ENCODE measurements at regions not wholly inside any gene's neighbourhood (a gene's known extent, or its start where the extent isn't known, plus 50 kb on each side); places are given as distances from the start of the nearest gene placed in this dataset.

DNA sequence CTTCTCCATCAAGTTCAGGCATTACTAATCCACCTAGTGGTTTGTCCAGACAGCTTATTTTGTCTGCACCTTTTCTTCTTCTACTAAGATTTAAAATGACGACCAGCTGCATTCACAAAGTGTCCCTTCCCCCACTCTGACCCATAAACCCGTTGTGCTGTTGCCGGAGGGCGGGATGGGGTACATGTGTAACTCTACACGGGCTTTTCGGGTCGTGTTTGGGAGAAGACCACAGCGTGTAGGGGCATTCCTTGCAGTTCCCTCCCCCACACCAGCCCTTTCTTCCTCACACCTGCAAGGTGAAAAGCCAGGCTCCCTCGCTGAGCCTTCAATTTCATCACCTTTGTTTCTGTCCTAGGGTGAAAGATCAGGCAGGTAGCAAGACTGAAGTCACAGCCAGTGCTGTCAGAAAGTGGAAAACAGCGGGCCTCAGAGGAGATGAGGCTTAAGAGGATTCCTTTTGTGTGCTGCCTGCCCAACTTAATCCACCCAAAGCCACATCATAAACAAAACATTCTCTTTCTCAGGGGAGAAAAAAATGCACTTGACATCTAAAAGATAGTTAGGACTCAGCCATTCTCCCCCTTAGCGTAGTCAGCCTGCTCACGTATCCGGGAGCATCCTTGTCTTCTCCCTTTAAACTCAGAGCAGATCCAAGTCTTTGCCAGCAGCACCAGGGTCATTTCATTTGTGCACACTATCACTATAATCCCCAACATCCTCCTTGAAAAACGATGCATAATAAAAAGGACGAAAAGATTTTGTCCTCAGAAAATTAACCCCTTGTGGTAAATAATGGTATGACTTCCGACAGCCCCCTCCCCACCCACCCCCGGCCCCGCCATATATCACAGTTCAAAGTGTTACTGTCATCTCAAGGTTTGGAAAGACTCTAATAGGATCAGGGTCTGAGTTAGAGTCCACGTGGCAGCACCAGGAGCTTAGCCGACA lies 599.0 kb downstream of the RAB28 start:
- BruUV-seq (replicated peaks), result no TSS peak
- 67% methylated on average over 3 of the region's 20 CpGs; no CpG with 5 or more reads in 1 of the 2 experiments for WGBS, 2 experiments (ENCODE audit: extremely low coverage in 2 of 2, insufficient read length in 1 of 2)
- H3K27me3 ChIP-seq (ENCODE audit: control insufficient read depth, insufficient read depth, low read length), result no peaks in the 10 kb centered on the region
- dilution Hi-C loops (cut with HindIII; ENCODE audit: low sequenced_read_pairs, unreplicated experiment) (no loop called here), intact Hi-C loops (cut with micrococcal nuclease) (no loop called here), in situ Hi-C loops (cut with MboI; ENCODE audit: low sequenced_read_pairs) (no loop called here)
- no peak for DNase-seq
- no peak overlapping the region for H4K5ac ChIP-seq (ENCODE audit: low read depth, low read length)
- no peak overlapping the region for H3K4ac ChIP-seq (ENCODE audit: low read depth, low read length)
- no peak overlapping the region for H3K27ac ChIP-seq (ENCODE audit: insufficient read depth, low read length)
- no peaks in the 10 kb centered on the region for H3K36me3 ChIP-seq (ENCODE audit: control insufficient read depth, insufficient read depth, low read length)
- no peak overlapping the region for H4K8ac ChIP-seq (ENCODE audit: low read depth in 2 of 2, low read length in 2 of 2)
- no peak overlapping the region for H2BK120ac ChIP-seq (ENCODE audit: low read depth, low read length)
- H3K14ac ChIP-seq (replicated peaks; ENCODE audit: low read depth, low read length), result no peak overlapping the region
- no peak overlapping the region for H2BK5ac ChIP-seq (ENCODE audit: low read depth, low read length, poor library complexity, severe bottlenecking)
- H3K56ac ChIP-seq (ENCODE audit: extremely low read depth, insufficient read depth, low read length), result no peak overlapping the region
- no peak overlapping the region for H2AK9ac ChIP-seq (replicated peaks; ENCODE audit: low read depth, low read length, poor library complexity)
- no peaks in the 10 kb centered on the region for H4K20me1 ChIP-seq (ENCODE audit: insufficient read depth, low read length)
- H3K4me3 ChIP-seq (ENCODE audit: insufficient read depth, low read depth, low read length), result no peak overlapping the region
- ChIA-PET POLR2A (ENCODE audit: unreplicated experiment) (no interaction called here), CTCF (no interaction called here)
- no peak overlapping the region for H2AK5ac ChIP-seq (ENCODE audit: low read depth, low read length)
- no peak overlapping the region for H3K23ac ChIP-seq (ENCODE audit: low read depth, low read length)
- H2BK20ac ChIP-seq (ENCODE audit: low read depth, low read length), result no peak overlapping the region
- no peaks in the 10 kb centered on the region for H3K4me1 ChIP-seq (ENCODE audit: control insufficient read depth, insufficient read depth, low read length)
- no peaks in the 10 kb centered on the region for H3K79me1 ChIP-seq (ENCODE audit: low read depth in 1 of 2, low read length in 2 of 2)
- H2AFZ ChIP-seq (replicated peaks; ENCODE audit: low read length, poor library complexity), result no peak overlapping the region
- H3K9me3 ChIP-seq (ENCODE audit: control insufficient read depth, insufficient read depth, low read length), result peaks cover 12% of the 10 kb centered on the region
- no peak overlapping the region for H2BK15ac ChIP-seq (ENCODE audit: low read depth, low read length)
- no peak overlapping the region for H3K9ac ChIP-seq (ENCODE audit: low read depth, low read length)
- no peaks in the 10 kb centered on the region for H3K9me1 ChIP-seq (ENCODE audit: insufficient read depth, low read length)
- H3K4me2 ChIP-seq (ENCODE audit: low read depth, low read length), result no peak overlapping the region
- no peak overlapping the region for H3K18ac ChIP-seq (ENCODE audit: low read depth, low read length)
- ATAC-seq (ENCODE audit: low read depth), result no peak
- TF ChIP-seq MAZ (IDR thresholded peaks at IDR 0.05; ENCODE audit: borderline replicate concordance, low read depth, low read length), result no peak
- TF ChIP-seq, protein P1, sequence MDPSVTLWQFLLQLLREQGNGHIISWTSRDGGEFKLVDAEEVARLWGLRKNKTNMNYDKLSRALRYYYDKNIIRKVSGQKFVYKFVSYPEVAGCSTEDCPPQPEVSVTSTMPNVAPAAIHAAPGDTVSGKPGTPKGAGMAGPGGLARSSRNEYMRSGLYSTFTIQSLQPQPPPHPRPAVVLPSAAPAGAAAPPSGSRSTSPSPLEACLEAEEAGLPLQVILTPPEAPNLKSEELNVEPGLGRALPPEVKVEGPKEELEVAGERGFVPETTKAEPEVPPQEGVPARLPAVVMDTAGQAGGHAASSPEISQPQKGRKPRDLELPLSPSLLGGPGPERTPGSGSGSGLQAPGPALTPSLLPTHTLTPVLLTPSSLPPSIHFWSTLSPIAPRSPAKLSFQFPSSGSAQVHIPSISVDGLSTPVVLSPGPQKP (IDR thresholded peaks at IDR 0.05; ENCODE audit: borderline replicate concordance, low read depth, low read length), result no peak
- no peak overlapping the region for H4K91ac ChIP-seq (ENCODE audit: insufficient read depth, low read depth, low read length)
